ENCODE measurements at regions not wholly inside any gene's neighbourhood (a gene's known extent, or its start where the extent isn't known, plus 50 kb on each side); places are given as distances from the start of the nearest gene placed in this dataset.

DNA sequence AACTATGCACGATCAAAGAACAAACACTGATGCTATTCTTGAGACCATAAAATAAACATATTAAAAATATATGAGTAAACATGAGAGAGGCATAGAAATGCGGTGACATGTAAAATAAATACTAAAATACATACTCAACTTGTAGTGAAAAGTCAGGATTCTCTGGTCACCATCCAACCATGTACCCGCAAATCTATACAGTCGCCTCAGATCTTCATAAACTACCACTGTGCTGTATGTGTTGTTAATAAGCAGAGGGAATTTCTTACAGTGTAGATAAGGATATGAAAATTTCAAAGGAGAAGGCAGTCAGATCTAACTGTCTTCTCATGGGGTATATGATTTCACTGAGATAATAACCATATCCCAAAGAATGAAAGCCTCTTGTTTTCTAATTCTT, 67.8 kb upstream of the FAM47B start:
- no peak for DNase-seq (ENCODE audit: low spot score)

GRCh38 chrX:34875204-34875603, 67.4 kb upstream of the FAM47B start:
- DNase-seq (ENCODE audit: low spot score) = no peak

DNA sequence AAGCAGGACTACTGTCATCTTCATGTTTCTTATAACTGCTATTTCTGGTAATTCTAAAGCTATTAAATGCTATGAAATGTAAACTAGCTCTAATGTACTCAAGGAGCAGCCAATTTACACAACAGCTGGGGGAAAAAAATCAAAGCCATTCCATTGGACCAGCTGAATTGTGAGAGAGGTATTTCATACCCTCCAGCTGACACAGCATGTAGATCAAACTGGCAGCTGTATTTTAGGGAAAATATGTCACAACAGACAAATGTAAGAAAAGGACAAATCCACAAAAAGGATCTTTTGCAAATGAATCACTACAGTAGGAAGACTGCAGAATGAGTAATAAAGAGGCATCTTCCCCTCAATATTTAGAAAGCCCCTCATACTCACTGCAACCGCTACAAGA, 65.2 kb upstream of the FAM47B start:
- DNase-seq (ENCODE audit: low spot score) = no peak

DNA sequence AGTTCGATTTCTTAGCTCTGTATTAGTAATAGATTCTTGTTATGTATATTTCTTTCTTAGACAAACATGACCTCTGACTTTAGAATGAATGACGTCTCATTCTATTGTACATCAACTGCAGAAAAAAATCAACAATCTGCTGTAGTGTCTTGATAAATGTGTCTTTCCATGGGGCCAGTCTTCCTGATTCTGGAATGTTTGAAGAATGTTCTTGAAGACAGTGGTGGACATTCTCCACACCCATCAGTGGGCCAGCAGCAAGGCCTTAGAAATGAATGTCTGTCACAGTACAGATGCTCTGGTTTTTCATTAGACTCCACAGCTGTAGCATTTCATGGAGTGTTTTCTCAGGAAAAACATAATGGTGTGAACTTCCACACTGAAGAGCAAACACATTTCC, 63.2 kb upstream of the FAM47B start:
- no peak for DNase-seq (ENCODE audit: low spot score)

GRCh38 chrX:34879886-34880285, 62.7 kb upstream of the FAM47B start:
- DNase-seq (ENCODE audit: low spot score) = no peak

DNA sequence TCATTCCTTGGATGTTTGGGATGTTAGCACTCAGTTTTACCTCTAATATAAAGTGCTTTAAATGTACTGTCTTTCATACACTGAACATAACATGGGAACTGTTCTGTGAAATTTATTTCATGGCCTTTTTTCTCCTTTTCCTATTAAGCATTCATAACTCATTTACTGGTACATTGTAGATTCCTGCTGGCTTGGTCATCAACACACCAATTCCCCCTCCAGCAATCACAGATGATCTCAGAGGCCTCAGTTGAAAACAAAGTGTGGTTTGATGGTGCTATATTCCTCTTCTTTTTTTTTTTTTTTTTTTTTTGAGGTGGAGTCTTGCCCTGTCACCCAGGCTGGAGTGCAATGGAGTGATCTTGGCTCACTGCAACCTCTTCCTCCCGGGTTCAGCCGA, 61.9 kb upstream of the FAM47B start:
- DNase-seq (ENCODE audit: low spot score) = no peak

GRCh38 chrX:34881671-34882070, 60.9 kb upstream of the FAM47B start:
- no peak for DNase-seq (ENCODE audit: low spot score)

GRCh38 chrX:34884817-34885216, 57.8 kb upstream of the FAM47B start:
- DNase-seq (ENCODE audit: low spot score) = no peak

GRCh38 chrX:34886011-34886410, 56.6 kb upstream of the FAM47B start:
- DNase-seq (ENCODE audit: low spot score) = no peak

GRCh38 chrX:34891391-34891790, 51.2 kb upstream of the FAM47B start:
- DNase-seq (ENCODE audit: low spot score) = no peak
